K562 (cell line): ENCODE measurements at regions not wholly inside any gene's neighbourhood (a gene's known extent, or its start where the extent isn't known, plus 50 kb on each side); places are given as distances from the start of the nearest gene placed in this dataset.

Source experiments
- CHD7 ChIP-seq: fragments of 200-600 bp; sonication (generic); IDR thresholded peaks from one replicate; pipeline ENCODE4 v1.6.1; 2012; ENCODE audit warnings: mild to moderate bottlenecking, low read depth, low read length, inconsistent platforms
- HNRNPK ChIP-seq: fragments of 200-400 bp; formaldehyde crosslinking; IDR thresholded peaks from one replicate; pipeline ENCODE4 v1.6.1; 2018; ENCODE audit warnings: mild to moderate bottlenecking, low read depth, low read length; ENCODE audit not compliant: poor library complexity, severe bottlenecking
- MED1 ChIP-seq: sonication (generic); formaldehyde crosslinking; IDR thresholded peaks from 2 replicates; pipeline ENCODE4 v1.8.1; 2023; ENCODE audit warnings: missing genetic modification reagents, borderline replicate concordance
- RFX1 ChIP-seq: fragments of 450-650 bp; IDR thresholded peaks from 2 replicates; pipeline ENCODE4 v1.6.1; 2016; ENCODE audit warnings: mild to moderate bottlenecking, moderate library complexity
- SMARCE1 ChIP-seq: fragments of 450-650 bp; IDR thresholded peaks from 2 replicates; pipeline ENCODE4 v1.7.1; 2016; ENCODE audit warnings: mild to moderate bottlenecking
- ZFX ChIP-seq: sonication (generic); formaldehyde crosslinking; IDR thresholded peaks from 2 replicates; pipeline ENCODE4 v1.8.0; 2022; ENCODE audit warnings: mild to moderate bottlenecking, missing genetic modification reagents, moderate library complexity
- ZKSCAN3 ChIP-seq: fragments of 250-450 bp; sonication (Bioruptor Pico); IDR thresholded peaks from 2 replicates; pipeline ENCODE4 v1.4.0; 2020
- ZNF124 ChIP-seq: sonication (generic); formaldehyde crosslinking; IDR thresholded peaks from 2 replicates; pipeline ENCODE4 v1.8.1; 2022; ENCODE audit warnings: missing genetic modification reagents
- ZNF766 ChIP-seq: fragments of 200-800 bp; sonication (Bioruptor generic); conservative IDR thresholded peaks from 2 replicates; pipeline ENCODE4 v1.6.1; 2016; ENCODE audit warnings: missing genetic modification characterization, missing compliant biosample characterization
- TF ChIP-seq, protein P1 (sequence below): fragments of 150-350 bp; conservative IDR thresholded peaks from 2 replicates; pipeline ENCODE4 v1.6.1; 2014; ENCODE audit warnings: low read length
- TF ChIP-seq, protein P2 (sequence below), 2 experiments: fragments of 450-650 bp; IDR thresholded peaks; 2 replicates each; pipeline ENCODE4 v1.6.1; 2018; ENCODE audit warnings: mild to moderate bottlenecking in 2 of 2, low read depth in 1 of 2; ENCODE audit not compliant: partially characterized antibody in 2 of 2

DNA sequence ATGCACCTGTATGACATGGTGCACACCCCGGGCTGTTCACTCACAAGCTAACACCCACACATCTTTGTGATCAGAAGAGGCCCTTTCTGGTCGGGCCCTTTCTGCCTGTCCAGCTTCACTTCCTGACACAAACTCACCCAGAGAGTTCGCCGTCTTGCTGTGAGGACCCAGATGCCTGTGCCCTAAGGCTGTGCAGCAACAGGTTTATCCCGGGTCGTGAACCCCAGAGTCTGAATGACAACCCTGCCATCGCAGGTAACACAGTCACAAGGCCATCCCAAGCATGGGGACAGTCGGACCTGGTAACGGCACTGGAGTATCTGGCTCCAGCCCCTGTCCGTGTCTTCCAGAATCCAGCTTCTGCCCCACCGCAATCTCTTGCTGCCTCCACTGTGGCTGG lies 235.1 kb downstream of the BUD13 start (continued):
- TF ChIP-seq CHD7 (no peak), ZNF124 (no peak), ZKSCAN3 (no peak), RFX1 (no peak), ZNF766 (CRISPR knock-in tag) (no peak), MED1 (no peak), ZFX (CRISPR knock-in tag) (no peak), SMARCE1 (no peak), HNRNPK (no peak)
- TF ChIP-seq, protein P1, sequence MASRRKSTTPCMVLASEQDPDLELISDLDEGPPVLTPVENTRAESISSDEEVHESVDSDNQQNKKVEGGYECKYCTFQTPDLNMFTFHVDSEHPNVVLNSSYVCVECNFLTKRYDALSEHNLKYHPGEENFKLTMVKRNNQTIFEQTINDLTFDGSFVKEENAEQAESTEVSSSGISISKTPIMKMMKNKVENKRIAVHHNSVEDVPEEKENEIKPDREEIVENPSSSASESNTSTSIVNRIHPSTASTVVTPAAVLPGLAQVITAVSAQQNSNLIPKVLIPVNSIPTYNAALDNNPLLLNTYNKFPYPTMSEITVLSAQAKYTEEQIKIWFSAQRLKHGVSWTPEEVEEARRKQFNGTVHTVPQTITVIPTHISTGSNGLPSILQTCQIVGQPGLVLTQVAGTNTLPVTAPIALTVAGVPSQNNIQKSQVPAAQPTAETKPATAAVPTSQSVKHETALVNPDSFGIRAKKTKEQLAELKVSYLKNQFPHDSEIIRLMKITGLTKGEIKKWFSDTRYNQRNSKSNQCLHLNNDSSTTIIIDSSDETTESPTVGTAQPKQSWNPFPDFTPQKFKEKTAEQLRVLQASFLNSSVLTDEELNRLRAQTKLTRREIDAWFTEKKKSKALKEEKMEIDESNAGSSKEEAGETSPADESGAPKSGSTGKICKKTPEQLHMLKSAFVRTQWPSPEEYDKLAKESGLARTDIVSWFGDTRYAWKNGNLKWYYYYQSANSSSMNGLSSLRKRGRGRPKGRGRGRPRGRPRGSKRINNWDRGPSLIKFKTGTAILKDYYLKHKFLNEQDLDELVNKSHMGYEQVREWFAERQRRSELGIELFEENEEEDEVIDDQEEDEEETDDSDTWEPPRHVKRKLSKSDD: no peak
- TF ChIP-seq, protein P2, sequence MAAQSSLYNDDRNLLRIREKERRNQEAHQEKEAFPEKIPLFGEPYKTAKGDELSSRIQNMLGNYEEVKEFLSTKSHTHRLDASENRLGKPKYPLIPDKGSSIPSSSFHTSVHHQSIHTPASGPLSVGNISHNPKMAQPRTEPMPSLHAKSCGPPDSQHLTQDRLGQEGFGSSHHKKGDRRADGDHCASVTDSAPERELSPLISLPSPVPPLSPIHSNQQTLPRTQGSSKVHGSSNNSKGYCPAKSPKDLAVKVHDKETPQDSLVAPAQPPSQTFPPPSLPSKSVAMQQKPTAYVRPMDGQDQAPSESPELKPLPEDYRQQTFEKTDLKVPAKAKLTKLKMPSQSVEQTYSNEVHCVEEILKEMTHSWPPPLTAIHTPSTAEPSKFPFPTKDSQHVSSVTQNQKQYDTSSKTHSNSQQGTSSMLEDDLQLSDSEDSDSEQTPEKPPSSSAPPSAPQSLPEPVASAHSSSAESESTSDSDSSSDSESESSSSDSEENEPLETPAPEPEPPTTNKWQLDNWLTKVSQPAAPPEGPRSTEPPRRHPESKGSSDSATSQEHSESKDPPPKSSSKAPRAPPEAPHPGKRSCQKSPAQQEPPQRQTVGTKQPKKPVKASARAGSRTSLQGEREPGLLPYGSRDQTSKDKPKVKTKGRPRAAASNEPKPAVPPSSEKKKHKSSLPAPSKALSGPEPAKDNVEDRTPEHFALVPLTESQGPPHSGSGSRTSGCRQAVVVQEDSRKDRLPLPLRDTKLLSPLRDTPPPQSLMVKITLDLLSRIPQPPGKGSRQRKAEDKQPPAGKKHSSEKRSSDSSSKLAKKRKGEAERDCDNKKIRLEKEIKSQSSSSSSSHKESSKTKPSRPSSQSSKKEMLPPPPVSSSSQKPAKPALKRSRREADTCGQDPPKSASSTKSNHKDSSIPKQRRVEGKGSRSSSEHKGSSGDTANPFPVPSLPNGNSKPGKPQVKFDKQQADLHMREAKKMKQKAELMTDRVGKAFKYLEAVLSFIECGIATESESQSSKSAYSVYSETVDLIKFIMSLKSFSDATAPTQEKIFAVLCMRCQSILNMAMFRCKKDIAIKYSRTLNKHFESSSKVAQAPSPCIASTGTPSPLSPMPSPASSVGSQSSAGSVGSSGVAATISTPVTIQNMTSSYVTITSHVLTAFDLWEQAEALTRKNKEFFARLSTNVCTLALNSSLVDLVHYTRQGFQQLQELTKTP (IDR thresholded peaks at IDR 0.05; ENCODE audit: low read depth in 1 of 2, partially characterized antibody in 2 of 2): no peak
